ENCODE measurements at regions not wholly inside any gene's neighbourhood (a gene's known extent, or its start where the extent isn't known, plus 50 kb on each side); places are given as distances from the start of the nearest gene placed in this dataset.

DNA sequence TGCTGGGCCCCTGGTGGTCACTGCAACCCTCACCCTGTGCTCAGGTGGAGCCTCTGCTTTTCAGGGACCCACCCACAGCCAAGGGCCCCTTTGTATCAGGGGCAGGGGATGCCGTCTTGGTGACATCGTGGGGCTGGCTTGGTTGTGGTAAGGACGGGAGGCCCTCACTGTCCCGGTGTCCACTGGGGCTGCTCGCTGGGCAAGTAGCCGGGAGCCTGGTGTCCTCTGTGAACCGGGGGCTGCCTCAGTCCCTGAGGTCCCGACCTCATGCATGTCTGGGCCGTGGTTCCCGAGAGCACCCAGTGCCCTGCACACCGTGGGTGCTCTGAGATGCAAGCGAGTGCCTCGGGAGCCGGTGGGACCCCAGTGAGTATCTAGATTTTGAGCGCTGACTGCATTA is 56.0 kb upstream of the TTC34 start:
- no peak for DNase-seq (ENCODE audit: low spot score)
- TF ChIP-seq, protein P1, sequence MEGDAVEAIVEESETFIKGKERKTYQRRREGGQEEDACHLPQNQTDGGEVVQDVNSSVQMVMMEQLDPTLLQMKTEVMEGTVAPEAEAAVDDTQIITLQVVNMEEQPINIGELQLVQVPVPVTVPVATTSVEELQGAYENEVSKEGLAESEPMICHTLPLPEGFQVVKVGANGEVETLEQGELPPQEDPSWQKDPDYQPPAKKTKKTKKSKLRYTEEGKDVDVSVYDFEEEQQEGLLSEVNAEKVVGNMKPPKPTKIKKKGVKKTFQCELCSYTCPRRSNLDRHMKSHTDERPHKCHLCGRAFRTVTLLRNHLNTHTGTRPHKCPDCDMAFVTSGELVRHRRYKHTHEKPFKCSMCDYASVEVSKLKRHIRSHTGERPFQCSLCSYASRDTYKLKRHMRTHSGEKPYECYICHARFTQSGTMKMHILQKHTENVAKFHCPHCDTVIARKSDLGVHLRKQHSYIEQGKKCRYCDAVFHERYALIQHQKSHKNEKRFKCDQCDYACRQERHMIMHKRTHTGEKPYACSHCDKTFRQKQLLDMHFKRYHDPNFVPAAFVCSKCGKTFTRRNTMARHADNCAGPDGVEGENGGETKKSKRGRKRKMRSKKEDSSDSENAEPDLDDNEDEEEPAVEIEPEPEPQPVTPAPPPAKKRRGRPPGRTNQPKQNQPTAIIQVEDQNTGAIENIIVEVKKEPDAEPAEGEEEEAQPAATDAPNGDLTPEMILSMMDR (IDR thresholded peaks at IDR 0.05), result no peak
- Histone ChIP-seq H3K27ac (no peak overlapping the region), H3K4me3 (no peak overlapping the region)

DNA sequence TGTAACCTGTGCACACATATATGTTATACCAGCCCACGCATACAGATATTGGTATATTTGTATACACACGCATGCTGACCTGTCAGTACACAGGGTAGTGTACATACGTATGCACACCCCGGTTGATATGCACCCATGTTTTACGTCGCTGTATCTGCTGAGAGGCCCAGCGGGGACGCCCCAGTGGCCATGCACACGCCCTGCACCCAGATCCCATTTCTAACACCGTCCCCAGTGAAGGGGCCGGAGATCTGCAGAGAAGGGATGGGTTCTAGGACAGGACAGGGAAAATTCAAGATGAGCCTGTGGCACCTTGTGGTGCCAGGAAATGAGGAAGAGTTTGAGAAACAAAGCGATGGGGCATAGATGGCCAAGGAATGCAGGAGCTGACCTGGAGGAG is 57.2 kb upstream of the TTC34 start:
- H3K27ac ChIP-seq, result no peak overlapping the region
- H3K4me3 ChIP-seq, result no peak overlapping the region
- no peak for DNase-seq (ENCODE audit: low spot score)
- TF ChIP-seq, protein P1 (IDR thresholded peaks at IDR 0.05), result no peak

DNA sequence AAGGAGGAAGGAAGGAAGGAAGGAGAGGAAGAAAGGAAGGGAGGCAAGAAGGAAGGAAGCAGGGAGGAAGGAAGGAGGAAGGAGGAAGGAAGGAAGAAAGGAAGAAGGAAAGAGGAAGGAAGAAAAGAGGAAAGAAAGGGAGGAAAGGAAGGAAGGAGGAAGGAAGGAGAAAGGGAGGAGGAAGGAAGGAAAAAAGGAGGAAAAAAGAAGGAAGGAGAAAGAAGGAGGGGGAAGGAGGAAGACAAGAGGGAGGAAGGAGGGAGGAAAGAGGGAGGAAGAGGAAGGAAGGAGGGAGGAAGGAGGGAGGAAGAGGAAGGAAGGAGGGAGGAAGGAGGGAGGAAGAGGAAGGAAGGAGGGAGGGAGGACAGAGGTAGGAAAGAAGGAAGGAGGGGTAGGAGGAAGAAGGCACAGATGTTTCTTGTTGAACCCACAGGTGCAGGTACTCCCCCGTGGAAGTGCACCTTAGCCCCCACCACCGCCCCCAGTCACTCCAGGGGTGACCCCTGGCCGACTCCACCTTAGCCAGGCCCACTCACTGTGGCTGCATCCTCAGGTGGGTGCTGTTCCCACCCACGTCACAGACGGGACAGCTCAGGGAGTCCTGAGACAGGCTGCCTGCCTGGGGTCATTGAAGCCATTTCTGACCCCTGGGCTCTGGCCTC is 57.9 kb upstream of the TTC34 start:
- no peak overlapping the region for H3K4me3 ChIP-seq
- H3K27ac ChIP-seq, result no peak overlapping the region
- TF ChIP-seq, protein P1 (IDR thresholded peaks at IDR 0.05), result no peak
- no peak for DNase-seq (ENCODE audit: low spot score)

DNA sequence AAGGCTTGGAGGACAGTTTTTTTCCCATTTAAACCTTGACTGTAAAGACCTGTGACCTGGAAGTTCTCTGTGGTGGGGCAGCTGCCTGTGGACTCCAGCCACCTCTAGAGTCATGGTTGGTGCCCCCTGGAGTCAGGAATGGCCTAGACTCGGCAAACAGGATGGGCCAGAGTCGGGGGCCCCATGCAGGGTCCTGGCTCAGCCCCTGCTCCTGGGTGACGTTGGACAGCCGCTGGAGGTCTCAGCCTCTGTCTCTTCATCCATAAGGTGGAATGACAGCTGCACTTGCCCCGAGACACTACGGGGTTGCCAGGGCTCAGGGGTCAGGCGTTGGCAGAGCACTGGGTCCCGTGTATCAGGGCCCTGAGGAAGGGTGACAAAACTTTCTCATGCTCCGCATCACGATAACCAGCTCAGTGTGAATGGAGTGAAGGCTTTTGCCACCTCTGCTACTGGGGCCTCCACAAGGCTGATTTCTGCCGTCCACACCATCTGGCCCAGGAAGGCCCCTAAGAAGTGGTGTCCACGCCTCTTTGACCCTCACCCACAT is 58.5 kb upstream of the TTC34 start:
- H3K4me3 ChIP-seq, result no peak overlapping the region
- no peak for DNase-seq (ENCODE audit: low spot score)
- TF ChIP-seq, protein P1 (IDR thresholded peaks at IDR 0.05), result no peak
- H3K27ac ChIP-seq, result no peak overlapping the region

DNA sequence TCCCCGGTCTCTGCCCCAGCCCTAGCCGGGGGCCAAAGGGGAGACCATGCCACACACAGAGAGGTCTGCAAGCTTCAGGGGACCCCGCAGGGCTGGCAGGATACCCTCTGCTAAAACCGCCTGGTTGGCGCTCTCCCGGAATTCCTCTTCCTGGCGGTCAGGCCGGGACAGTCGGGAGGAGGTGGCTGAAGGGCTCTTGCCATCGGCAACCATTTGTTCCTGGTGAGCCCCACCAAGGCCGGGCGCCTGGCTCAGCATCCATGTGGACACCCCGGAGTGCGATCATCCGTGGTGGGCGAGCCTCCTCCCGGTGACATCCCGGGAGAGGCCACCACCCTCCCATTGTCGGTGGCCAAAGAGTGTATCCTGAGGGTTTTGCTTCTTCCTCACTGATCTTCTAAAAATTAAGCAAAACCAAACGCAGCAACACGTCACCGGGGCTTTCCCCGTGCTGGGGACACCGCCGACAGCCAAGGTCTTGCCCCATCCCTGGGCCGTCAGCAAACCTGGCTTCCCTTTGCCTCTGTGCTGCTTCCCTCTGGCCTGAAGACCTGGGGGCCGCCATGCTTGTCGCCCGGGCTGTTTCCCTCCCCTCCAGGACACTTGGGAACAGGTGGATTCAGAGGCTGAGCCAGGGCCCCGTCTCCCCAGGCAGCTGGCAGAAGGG is 59.1 kb upstream of the TTC34 start:
- Histone ChIP-seq H3K27ac (no peak overlapping the region), H3K4me3 (no peak overlapping the region)
- TF ChIP-seq, protein P1 (IDR thresholded peaks at IDR 0.05), result no peak
- no peak for DNase-seq (ENCODE audit: low spot score)

DNA sequence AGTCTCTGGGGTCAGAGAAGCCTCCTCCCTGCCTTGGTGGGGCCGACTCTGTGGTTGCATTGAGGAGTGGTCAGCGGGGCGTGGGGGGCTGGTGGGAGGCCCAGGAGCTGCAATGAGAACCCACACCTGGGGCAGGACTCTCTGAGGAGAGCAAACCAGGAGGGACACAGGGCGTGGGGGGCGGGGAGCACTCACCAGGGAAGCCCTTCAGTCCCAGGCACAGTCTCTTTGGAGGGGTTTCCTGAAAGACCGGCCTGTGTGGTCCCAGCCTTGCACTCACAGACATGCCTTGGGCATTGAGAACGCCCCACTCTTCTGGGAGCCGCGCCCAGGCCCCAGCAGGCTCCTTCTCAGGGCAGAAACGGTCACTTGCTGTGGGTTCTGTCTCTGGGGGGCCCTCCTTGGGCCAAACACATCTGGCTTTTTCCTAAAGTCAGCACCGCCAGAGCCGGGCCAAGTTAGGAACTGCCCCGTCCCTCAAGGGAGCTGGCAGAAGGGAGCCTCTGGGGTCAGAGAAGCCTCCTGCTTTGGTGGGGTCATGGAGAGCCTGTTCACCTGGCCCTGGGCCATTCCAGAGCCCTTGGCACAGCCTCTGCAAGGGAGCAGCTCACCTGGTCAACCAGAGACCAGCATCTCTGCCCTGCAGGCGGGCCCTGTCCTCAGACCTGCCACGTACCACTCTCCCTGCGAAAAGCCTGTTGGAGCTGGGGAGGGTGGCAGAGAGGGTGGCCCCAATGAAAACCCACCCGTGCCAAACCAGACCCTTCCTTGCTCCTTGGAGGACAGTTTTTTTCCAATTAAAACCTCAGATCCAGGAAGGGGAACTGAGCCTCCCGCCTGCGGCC is 59.9 kb upstream of the TTC34 start:
- DNase-seq (ENCODE audit: low spot score), result no peak
- no peak overlapping the region for H3K27ac ChIP-seq
- TF ChIP-seq, protein P1 (IDR thresholded peaks at IDR 0.05), result no peak
- no peak overlapping the region for H3K4me3 ChIP-seq
